ENCODE measurements at regions not wholly inside any gene's neighbourhood (a gene's known extent, or its start where the extent isn't known, plus 50 kb on each side); places are given as distances from the start of the nearest gene placed in this dataset.

GRCh38 chr2:194709840-194710239 is 947.2 kb upstream of the SLC39A10 start:
- Histone ChIP-seq H3K4me1 (ENCODE audit: insufficient read depth, low read length) (no peaks in the 10 kb centered on the region), H3K9me3 (ENCODE audit: low read length) (no peaks in the 10 kb centered on the region), H3K27ac (ENCODE audit: low read depth, low read length) (no peak overlapping the region), H3K4me3 (ENCODE audit: low read length) (no peak overlapping the region), H3K36me3 (ENCODE audit: insufficient read depth, low read length) (no peaks in the 10 kb centered on the region), H3K27me3 (ENCODE audit: insufficient read depth, low read length, poor library complexity, severe bottlenecking) (no peaks in the 10 kb centered on the region)
- H3K4me1 Mint-ChIP-seq, result no peaks in the 10 kb centered on the region
- no peak overlapping the region for H3K4me3 Mint-ChIP-seq
- no peak overlapping the region for H3K27ac Mint-ChIP-seq
- no peaks in the 10 kb centered on the region for H3K36me3 Mint-ChIP-seq
- DNase-seq, result no peak
- H3K27me3 Mint-ChIP-seq, result no peaks in the 10 kb centered on the region
- ChIA-PET POLR2A (no interaction called here), CTCF (no interaction called here)
- peaks cover 0 to 2% (median 0%) of the 10 kb centered on the region in 5 donors for H3K9me3 Mint-ChIP-seq

GRCh38 chr2:194706179-194706578 is 950.8 kb upstream of the SLC39A10 start:
- Mint-ChIP-seq H3K27ac (no peak overlapping the region), H3K36me3 (no peaks in the 10 kb centered on the region), H3K27me3 (peaks cover 0 to 1% of the 10 kb centered on the region in 2 donors), H3K4me1 (no peaks in the 10 kb centered on the region), H3K4me3 (no peak overlapping the region), H3K9me3 (no peaks in the 10 kb centered on the region)
- POLR2A ChIA-PET, result no interaction called here
- Histone ChIP-seq H3K27me3 (ENCODE audit: insufficient read depth, low read length, poor library complexity, severe bottlenecking) (no peaks in the 10 kb centered on the region), H3K4me3 (ENCODE audit: low read length) (no peak overlapping the region), H3K36me3 (ENCODE audit: insufficient read depth, low read length) (no peaks in the 10 kb centered on the region), H3K4me1 (ENCODE audit: insufficient read depth, low read length) (no peaks in the 10 kb centered on the region), H3K9me3 (ENCODE audit: low read length) (no peaks in the 10 kb centered on the region), H3K27ac (ENCODE audit: low read depth, low read length) (no peak overlapping the region)
- CTCF ChIA-PET, result no interaction called here
- DNase-seq, result no peak

- H3K4me3 Mint-ChIP-seq, result no peak overlapping the region
- no peaks in the 10 kb centered on the region for H3K36me3 Mint-ChIP-seq
- H3K4me3 ChIP-seq (ENCODE audit: low read length), result no peak overlapping the region
- H3K4me1 ChIP-seq (ENCODE audit: insufficient read depth, low read length), result no peaks in the 10 kb centered on the region
- no peaks in the 10 kb centered on the region for H3K27me3 ChIP-seq (ENCODE audit: insufficient read depth, low read length, poor library complexity, severe bottlenecking)
- H3K27ac Mint-ChIP-seq, result no peak overlapping the region
- H3K27ac ChIP-seq (ENCODE audit: low read depth, low read length), result no peak overlapping the region
- H3K4me1 Mint-ChIP-seq, result no peaks in the 10 kb centered on the region
- H3K9me3 Mint-ChIP-seq, result no peaks in the 10 kb centered on the region
- ChIA-PET CTCF (no interaction called here), POLR2A (no interaction called here)
- DNase-seq, result no peak
- peaks cover 0 to 1% of the 10 kb centered on the region in 2 donors for H3K27me3 Mint-ChIP-seq
- H3K36me3 ChIP-seq (ENCODE audit: insufficient read depth, low read length), result no peaks in the 10 kb centered on the region
- H3K9me3 ChIP-seq (ENCODE audit: low read length), result no peaks in the 10 kb centered on the region
Measured at GRCh38 chr2:194705398-194705797, 951.6 kb upstream of the SLC39A10 start.

GRCh38 chr2:194700726-194701125 is 956.3 kb upstream of the SLC39A10 start:
- Histone ChIP-seq H3K4me1 (ENCODE audit: insufficient read depth, low read length) (no peaks in the 10 kb centered on the region), H3K9me3 (ENCODE audit: low read length) (no peaks in the 10 kb centered on the region), H3K36me3 (ENCODE audit: insufficient read depth, low read length) (no peaks in the 10 kb centered on the region), H3K4me3 (ENCODE audit: low read length) (no peak overlapping the region), H3K27me3 (ENCODE audit: insufficient read depth, low read length, poor library complexity, severe bottlenecking) (no peaks in the 10 kb centered on the region), H3K27ac (ENCODE audit: low read depth, low read length) (no peak overlapping the region)
- H3K4me1 Mint-ChIP-seq, result no peaks in the 10 kb centered on the region
- H3K27ac Mint-ChIP-seq, result no peak overlapping the region
- CTCF ChIA-PET, result no interaction called here
- H3K36me3 Mint-ChIP-seq, result no peaks in the 10 kb centered on the region
- H3K9me3 Mint-ChIP-seq, result peaks cover 0 to 4% (median 2%) of the 10 kb centered on the region in 5 donors
- DNase-seq, result no peak
- peaks cover 0 to 1% of the 10 kb centered on the region in 2 donors for H3K27me3 Mint-ChIP-seq
- H3K4me3 Mint-ChIP-seq, result no peak overlapping the region
- POLR2A ChIA-PET, result no interaction called here

- Mint-ChIP-seq H3K4me3 (no peak overlapping the region), H3K27me3 (peaks cover 0 to 1% of the 10 kb centered on the region in 2 donors), H3K36me3 (no peaks in the 10 kb centered on the region), H3K9me3 (peaks cover 0 to 4% (median 2%) of the 10 kb centered on the region in 5 donors), H3K4me1 (no peaks in the 10 kb centered on the region), H3K27ac (no peak overlapping the region)
- Histone ChIP-seq H3K9me3 (ENCODE audit: low read length) (no peaks in the 10 kb centered on the region), H3K4me1 (ENCODE audit: insufficient read depth, low read length) (no peaks in the 10 kb centered on the region), H3K4me3 (ENCODE audit: low read length) (no peak overlapping the region), H3K36me3 (ENCODE audit: insufficient read depth, low read length) (no peaks in the 10 kb centered on the region), H3K27ac (ENCODE audit: low read depth, low read length) (no peak overlapping the region), H3K27me3 (ENCODE audit: insufficient read depth, low read length, poor library complexity, severe bottlenecking) (no peaks in the 10 kb centered on the region)
- ChIA-PET CTCF (no interaction called here), POLR2A (no interaction called here)
- no peak for DNase-seq
Measured at GRCh38 chr2:194700116-194700515, 956.9 kb upstream of the SLC39A10 start.

- no peaks in the 10 kb centered on the region for H3K27me3 ChIP-seq (ENCODE audit: insufficient read depth, low read length, poor library complexity, severe bottlenecking)
- Mint-ChIP-seq H3K9me3 (peaks cover 0 to 4% (median 2%) of the 10 kb centered on the region in 5 donors), H3K36me3 (no peaks in the 10 kb centered on the region), H3K4me1 (no peaks in the 10 kb centered on the region), H3K27me3 (no peaks in the 10 kb centered on the region), H3K27ac (no peak overlapping the region), H3K4me3 (no peak overlapping the region)
- no peaks in the 10 kb centered on the region for H3K36me3 ChIP-seq (ENCODE audit: insufficient read depth, low read length)
- POLR2A ChIA-PET, result no interaction called here
- no peak overlapping the region for H3K4me3 ChIP-seq (ENCODE audit: low read length)
- no peak for DNase-seq
- H3K27ac ChIP-seq (ENCODE audit: low read depth, low read length), result no peak overlapping the region
- CTCF ChIA-PET, result no interaction called here
- no peaks in the 10 kb centered on the region for H3K9me3 ChIP-seq (ENCODE audit: low read length)
- H3K4me1 ChIP-seq (ENCODE audit: insufficient read depth, low read length), result no peaks in the 10 kb centered on the region
Measured at GRCh38 chr2:194698012-194698411, 959.0 kb upstream of the SLC39A10 start.

GRCh38 chr2:194697439-194697838 is 959.6 kb upstream of the SLC39A10 start:
- Histone ChIP-seq H3K9me3 (ENCODE audit: low read length) (no peaks in the 10 kb centered on the region), H3K4me3 (ENCODE audit: low read length) (no peak overlapping the region), H3K27ac (ENCODE audit: low read depth, low read length) (no peak overlapping the region), H3K27me3 (ENCODE audit: insufficient read depth, low read length, poor library complexity, severe bottlenecking) (no peaks in the 10 kb centered on the region), H3K36me3 (ENCODE audit: insufficient read depth, low read length) (no peaks in the 10 kb centered on the region), H3K4me1 (ENCODE audit: insufficient read depth, low read length) (no peaks in the 10 kb centered on the region)
- POLR2A ChIA-PET, result no interaction called here
- Mint-ChIP-seq H3K4me1 (no peaks in the 10 kb centered on the region), H3K27ac (no peak overlapping the region), H3K27me3 (no peaks in the 10 kb centered on the region), H3K36me3 (no peaks in the 10 kb centered on the region), H3K4me3 (no peak overlapping the region), H3K9me3 (peaks cover 0 to 4% (median 2%) of the 10 kb centered on the region in 5 donors)
- CTCF ChIA-PET, result no interaction called here
- no peak for DNase-seq

- Mint-ChIP-seq H3K27ac (no peak overlapping the region), H3K27me3 (no peaks in the 10 kb centered on the region), H3K4me1 (no peaks in the 10 kb centered on the region), H3K9me3 (peaks cover 0 to 4% (median 2%) of the 10 kb centered on the region in 5 donors), H3K36me3 (no peaks in the 10 kb centered on the region), H3K4me3 (no peak overlapping the region)
- ChIA-PET CTCF (no interaction called here), POLR2A (no interaction called here)
- Histone ChIP-seq H3K4me3 (ENCODE audit: low read length) (no peak overlapping the region), H3K27me3 (ENCODE audit: insufficient read depth, low read length, poor library complexity, severe bottlenecking) (no peaks in the 10 kb centered on the region), H3K9me3 (ENCODE audit: low read length) (no peaks in the 10 kb centered on the region), H3K27ac (ENCODE audit: low read depth, low read length) (no peak overlapping the region), H3K36me3 (ENCODE audit: insufficient read depth, low read length) (no peaks in the 10 kb centered on the region), H3K4me1 (ENCODE audit: insufficient read depth, low read length) (no peaks in the 10 kb centered on the region)
- DNase-seq, result no peak
Measured at GRCh38 chr2:194696690-194697089, 960.3 kb upstream of the SLC39A10 start.

- H3K4me3 ChIP-seq (ENCODE audit: low read length), result no peak overlapping the region
- Mint-ChIP-seq H3K36me3 (no peaks in the 10 kb centered on the region), H3K4me1 (no peaks in the 10 kb centered on the region), H3K27ac (no peak overlapping the region), H3K27me3 (no peaks in the 10 kb centered on the region), H3K9me3 (no peaks in the 10 kb centered on the region), H3K4me3 (no peak overlapping the region)
- no peaks in the 10 kb centered on the region for H3K4me1 ChIP-seq (ENCODE audit: insufficient read depth, low read length)
- H3K27ac ChIP-seq (ENCODE audit: low read depth, low read length), result no peak overlapping the region
- H3K9me3 ChIP-seq (ENCODE audit: low read length), result no peaks in the 10 kb centered on the region
- DNase-seq, result no peak
- CTCF ChIA-PET, result no interaction called here
- H3K36me3 ChIP-seq (ENCODE audit: insufficient read depth, low read length), result no peaks in the 10 kb centered on the region
- H3K27me3 ChIP-seq (ENCODE audit: insufficient read depth, low read length, poor library complexity, severe bottlenecking), result no peaks in the 10 kb centered on the region
- POLR2A ChIA-PET, result no interaction called here
Measured at GRCh38 chr2:194686569-194686968, 970.5 kb upstream of the SLC39A10 start.
